Testis (tissue), 2 donors: ENCODE measurements at regions not wholly inside any gene's neighbourhood (a gene's known extent, or its start where the extent isn't known, plus 50 kb on each side); places are given as distances from the start of the nearest gene placed in this dataset.

Experiments
- POLR2A ChIP-seq: fragments of 450-650 bp; IDR thresholded peaks from one replicate; pipeline ENCODE4 v1.6.1; 2017; ENCODE audit warnings: antibody characterized with exemption, mild to moderate bottlenecking, moderate library complexity
- TF ChIP-seq, protein P1 (sequence below), 3 experiments: fragments of 450-650 bp in 2 of 3; fragments of 200-600 bp in 1 of 3; sonication (generic) in 1 of 3; IDR thresholded peaks; one replicate each; pipeline ENCODE4 v1.5.1; 2016 to 2019; ENCODE audit warnings: antibody characterized with exemption in 3 of 3, mild to moderate bottlenecking in 2 of 3, moderate library complexity in 1 of 3

DNA sequence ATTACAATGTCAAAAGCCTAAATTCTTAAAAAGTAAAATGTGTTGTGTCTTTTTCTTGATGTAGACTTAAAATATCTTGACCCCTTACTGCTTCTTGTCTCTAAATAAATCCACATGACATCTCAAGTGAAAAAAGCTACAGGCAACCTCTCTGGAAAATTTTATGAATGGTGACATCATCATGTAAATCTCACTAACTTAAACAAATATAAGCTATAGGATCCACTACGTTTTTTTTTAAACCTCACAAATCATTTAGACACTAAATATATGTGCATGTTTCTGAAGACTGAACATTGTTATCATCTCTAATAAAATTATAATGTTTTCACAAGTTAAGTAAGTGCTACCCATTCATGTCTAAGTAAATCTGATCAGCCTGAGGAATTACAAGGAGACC is 793.7 kb upstream of the PRR20A start:
- TF ChIP-seq, protein P1, sequence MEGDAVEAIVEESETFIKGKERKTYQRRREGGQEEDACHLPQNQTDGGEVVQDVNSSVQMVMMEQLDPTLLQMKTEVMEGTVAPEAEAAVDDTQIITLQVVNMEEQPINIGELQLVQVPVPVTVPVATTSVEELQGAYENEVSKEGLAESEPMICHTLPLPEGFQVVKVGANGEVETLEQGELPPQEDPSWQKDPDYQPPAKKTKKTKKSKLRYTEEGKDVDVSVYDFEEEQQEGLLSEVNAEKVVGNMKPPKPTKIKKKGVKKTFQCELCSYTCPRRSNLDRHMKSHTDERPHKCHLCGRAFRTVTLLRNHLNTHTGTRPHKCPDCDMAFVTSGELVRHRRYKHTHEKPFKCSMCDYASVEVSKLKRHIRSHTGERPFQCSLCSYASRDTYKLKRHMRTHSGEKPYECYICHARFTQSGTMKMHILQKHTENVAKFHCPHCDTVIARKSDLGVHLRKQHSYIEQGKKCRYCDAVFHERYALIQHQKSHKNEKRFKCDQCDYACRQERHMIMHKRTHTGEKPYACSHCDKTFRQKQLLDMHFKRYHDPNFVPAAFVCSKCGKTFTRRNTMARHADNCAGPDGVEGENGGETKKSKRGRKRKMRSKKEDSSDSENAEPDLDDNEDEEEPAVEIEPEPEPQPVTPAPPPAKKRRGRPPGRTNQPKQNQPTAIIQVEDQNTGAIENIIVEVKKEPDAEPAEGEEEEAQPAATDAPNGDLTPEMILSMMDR (IDR thresholded peaks at IDR 0.05) = no peak
- TF ChIP-seq POLR2A = no peak
